Neural crest cell (in vitro differentiated cells): ENCODE measurements at regions not wholly inside any gene's neighbourhood (a gene's known extent, or its start where the extent isn't known, plus 50 kb on each side); places are given as distances from the start of the nearest gene placed in this dataset.
A peak's percentile ranks its signal among the peaks of the same experiment; 100 is the strongest.

Experiments used
- DNase-seq: peaks from one replicate; pipeline ENCODE4 v3.0.0; 2021; ENCODE audit warnings: low read depth, mixed read lengths, low spot score
- H3K27ac Mint-ChIP-seq: one replicate; pipeline ENCODE4 v1.8.0; 2021; ENCODE audit warnings: mild to moderate bottlenecking, mixed read lengths; ENCODE audit not compliant: unreplicated experiment
- H3K27me3 Mint-ChIP-seq: 2 replicates; pipeline ENCODE4 v1.8.0; 2021; ENCODE audit warnings: low read depth, mild to moderate bottlenecking, mixed read lengths
- H3K36me3 Mint-ChIP-seq: 2 replicates; pipeline ENCODE4 v1.8.0; 2021; ENCODE audit warnings: low read depth, mild to moderate bottlenecking, mixed read lengths
- H3K4me1 Mint-ChIP-seq: 2 replicates; pipeline ENCODE4 v1.8.0; 2021; ENCODE audit warnings: mixed read lengths
- H3K4me3 Mint-ChIP-seq: one replicate; pipeline ENCODE4 v1.8.0; 2021; ENCODE audit warnings: mild to moderate bottlenecking, mixed read lengths
- H3K9me3 Mint-ChIP-seq: 2 replicates; pipeline ENCODE4 v1.8.0; 2021; ENCODE audit warnings: mixed read lengths
- TF ChIP-seq, protein P1 (sequence below): fragments of 200-600 bp; sonication (generic); conservative IDR thresholded peaks from 2 replicates; pipeline ENCODE4 v1.5.0; 2021; ENCODE audit warnings: antibody characterized with exemption, mild to moderate bottlenecking

DNA sequence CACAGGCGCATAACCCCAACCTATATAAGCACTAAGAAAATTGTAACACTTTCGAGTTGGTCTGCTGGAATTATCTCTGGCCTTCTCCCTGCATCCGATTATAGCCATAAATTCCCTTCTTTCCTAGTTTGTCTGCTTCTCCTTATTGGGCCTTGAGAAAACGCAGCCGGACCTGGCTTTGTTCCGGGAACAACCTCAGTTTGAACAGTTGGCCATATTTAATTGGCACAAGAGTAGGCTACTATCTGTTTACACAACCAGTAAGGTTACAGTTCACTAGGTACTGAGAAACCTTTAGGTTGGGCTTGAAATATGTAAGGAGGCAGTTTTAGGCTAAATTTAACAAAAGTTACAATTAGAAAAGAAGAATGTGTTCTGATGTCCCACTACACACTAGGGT, 176.1 kb downstream of the IPO8 start:
- Mint-ChIP-seq H3K27me3 (no peaks in the 10 kb centered on the region), H3K4me1 (no peaks in the 10 kb centered on the region), H3K36me3 (no peaks in the 10 kb centered on the region), H3K9me3 (no peaks in the 10 kb centered on the region), H3K27ac (no peak overlapping the region), H3K4me3 (no peak overlapping the region)
- TF ChIP-seq, protein P1, sequence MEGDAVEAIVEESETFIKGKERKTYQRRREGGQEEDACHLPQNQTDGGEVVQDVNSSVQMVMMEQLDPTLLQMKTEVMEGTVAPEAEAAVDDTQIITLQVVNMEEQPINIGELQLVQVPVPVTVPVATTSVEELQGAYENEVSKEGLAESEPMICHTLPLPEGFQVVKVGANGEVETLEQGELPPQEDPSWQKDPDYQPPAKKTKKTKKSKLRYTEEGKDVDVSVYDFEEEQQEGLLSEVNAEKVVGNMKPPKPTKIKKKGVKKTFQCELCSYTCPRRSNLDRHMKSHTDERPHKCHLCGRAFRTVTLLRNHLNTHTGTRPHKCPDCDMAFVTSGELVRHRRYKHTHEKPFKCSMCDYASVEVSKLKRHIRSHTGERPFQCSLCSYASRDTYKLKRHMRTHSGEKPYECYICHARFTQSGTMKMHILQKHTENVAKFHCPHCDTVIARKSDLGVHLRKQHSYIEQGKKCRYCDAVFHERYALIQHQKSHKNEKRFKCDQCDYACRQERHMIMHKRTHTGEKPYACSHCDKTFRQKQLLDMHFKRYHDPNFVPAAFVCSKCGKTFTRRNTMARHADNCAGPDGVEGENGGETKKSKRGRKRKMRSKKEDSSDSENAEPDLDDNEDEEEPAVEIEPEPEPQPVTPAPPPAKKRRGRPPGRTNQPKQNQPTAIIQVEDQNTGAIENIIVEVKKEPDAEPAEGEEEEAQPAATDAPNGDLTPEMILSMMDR, result no peak
- DNase-seq, result no peak

DNA sequence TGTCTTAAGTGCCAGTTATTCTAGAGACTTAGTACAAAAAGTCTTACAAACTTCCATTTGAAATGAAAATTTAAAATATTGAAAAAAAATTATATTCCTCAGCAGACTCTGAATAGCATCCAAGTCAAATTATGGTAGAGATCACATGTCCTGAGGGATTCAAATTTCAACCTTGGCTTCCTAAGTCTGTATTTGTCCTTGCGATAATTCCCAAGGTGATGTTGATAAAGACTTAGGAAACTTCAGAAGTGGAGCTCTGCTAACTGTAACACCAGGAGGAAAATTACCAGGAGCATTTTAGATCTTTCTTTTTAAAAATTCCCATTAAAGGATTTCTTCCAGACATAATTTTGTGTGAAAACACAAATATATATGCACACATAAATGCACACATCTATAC, 178.3 kb downstream of the IPO8 start:
- no peaks in the 10 kb centered on the region for H3K36me3 Mint-ChIP-seq
- no peak overlapping the region for H3K4me3 Mint-ChIP-seq
- H3K4me1 Mint-ChIP-seq, result no peaks in the 10 kb centered on the region
- H3K27me3 Mint-ChIP-seq, result no peaks in the 10 kb centered on the region
- no peak for DNase-seq
- H3K9me3 Mint-ChIP-seq, result no peaks in the 10 kb centered on the region
- TF ChIP-seq, protein P1, result no peak
- no peak overlapping the region for H3K27ac Mint-ChIP-seq

DNA sequence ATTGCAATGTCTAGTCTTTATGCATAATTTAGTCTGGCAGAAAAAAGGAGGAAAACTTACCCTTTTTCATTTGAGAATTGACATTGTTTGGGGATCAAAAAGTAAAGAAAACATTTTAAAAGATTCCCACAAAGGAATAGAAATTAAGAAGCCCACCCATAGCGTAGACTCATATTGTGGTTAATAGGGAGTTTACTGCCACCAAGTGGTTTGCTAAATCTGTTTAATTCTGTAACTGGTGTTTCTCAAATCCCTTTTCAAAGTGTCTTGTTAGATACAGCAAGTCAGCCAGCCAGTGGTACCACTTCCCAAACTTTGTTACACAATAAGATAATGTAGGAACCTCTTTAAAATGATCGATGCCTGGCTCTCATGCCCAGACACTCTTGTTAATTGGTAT, 180.3 kb downstream of the IPO8 start:
- DNase-seq, result no peak
- H3K9me3 Mint-ChIP-seq, result no peaks in the 10 kb centered on the region
- H3K27me3 Mint-ChIP-seq, result no peaks in the 10 kb centered on the region
- TF ChIP-seq, protein P1, result peak; percentile 52
- H3K4me3 Mint-ChIP-seq, result no peak overlapping the region
- no peak overlapping the region for H3K27ac Mint-ChIP-seq
- no peaks in the 10 kb centered on the region for H3K36me3 Mint-ChIP-seq
- H3K4me1 Mint-ChIP-seq, result no peaks in the 10 kb centered on the region

DNA sequence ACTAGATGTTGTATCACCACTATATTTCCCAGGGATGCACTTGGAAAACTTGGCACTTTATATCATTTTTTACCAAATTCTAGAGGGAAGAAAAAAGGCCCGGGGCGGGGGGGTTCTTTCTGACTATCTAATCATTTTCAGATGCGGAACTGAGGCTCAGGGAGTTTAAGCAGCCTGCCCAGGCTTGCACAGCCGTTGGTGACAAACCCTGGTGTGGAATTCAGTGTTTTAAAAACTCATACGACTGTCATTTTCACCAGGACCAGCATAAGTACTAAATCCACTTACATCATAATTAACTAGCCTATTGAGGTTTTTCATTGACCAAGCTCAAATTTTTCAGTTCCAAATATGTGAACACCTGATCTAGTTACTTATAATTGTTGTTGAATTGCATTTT, 181.0 kb downstream of the IPO8 start:
- Mint-ChIP-seq H3K27me3 (no peaks in the 10 kb centered on the region), H3K36me3 (no peaks in the 10 kb centered on the region)

DNA sequence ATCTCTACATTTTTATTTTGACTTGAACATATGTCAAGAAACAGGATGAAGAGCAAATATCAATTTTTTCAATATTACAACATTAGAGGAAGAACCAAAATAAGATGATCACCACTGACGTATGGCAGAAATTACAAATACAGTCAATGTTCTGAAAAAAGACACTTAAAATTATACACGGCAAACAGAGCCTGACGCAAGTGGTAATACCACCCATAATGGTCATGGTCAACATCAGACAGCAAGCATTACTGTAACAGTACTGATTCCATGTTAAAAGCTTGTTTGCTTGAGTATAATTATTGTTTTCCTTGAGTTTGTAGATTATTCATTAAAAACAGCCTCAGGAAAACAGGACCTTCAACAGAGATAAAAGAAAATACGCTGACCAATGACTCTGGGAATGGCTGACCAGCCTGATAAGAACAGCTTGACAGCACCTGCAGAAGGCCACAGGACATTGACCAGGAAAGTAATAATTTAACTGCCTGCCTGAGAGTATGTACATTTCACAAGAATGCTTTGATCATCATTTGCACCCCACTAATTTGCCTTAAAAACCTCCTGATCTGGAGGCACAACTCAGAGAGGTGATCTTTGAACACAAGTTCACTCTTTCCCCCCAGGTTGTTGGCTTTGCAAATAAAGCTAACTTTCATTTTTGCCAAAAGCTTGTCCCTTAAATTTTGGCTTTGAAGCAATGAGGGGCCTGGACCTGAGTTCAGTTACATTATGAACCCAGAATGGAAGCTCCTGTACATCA, 187.3 kb downstream of the IPO8 start:
- Mint-ChIP-seq H3K27ac (no peak overlapping the region), H3K36me3 (no peaks in the 10 kb centered on the region), H3K4me1 (no peaks in the 10 kb centered on the region), H3K27me3 (no peaks in the 10 kb centered on the region), H3K4me3 (no peak overlapping the region), H3K9me3 (no peaks in the 10 kb centered on the region)
- TF ChIP-seq, protein P1, result no peak
- no peak for DNase-seq

More for the DNA sequence above, 181.0 kb downstream of the IPO8 start:
- Mint-ChIP-seq H3K4me3 (no peak overlapping the region), H3K9me3 (no peaks in the 10 kb centered on the region), H3K27ac (no peak overlapping the region), H3K4me1 (no peaks in the 10 kb centered on the region)
- TF ChIP-seq, protein P1, result no peak
- DNase-seq, result no peak
